Upper lobe of right lung (tissue), 1 donor: ENCODE measurements at regions not wholly inside any gene's neighbourhood (a gene's known extent, or its start where the extent isn't known, plus 50 kb on each side); places are given as distances from the start of the nearest gene placed in this dataset.

Experiments
- ATAC-seq: fragments of 200-7000 bp; cut with Tn5 transposase; one replicate; pipeline ENCODE4 v1.9.1; 2020; ENCODE audit warnings: mild to moderate bottlenecking, moderate library complexity
- DNase-seq: peaks from one replicate; pipeline ENCODE4 v3.0.0-alpha.2; 2020
- H3K27ac ChIP-seq: fragments of 200-600 bp; one replicate; pipeline ENCODE4 v1.8.0; 2022
- H3K27me3 ChIP-seq: fragments of 200-600 bp; one replicate; pipeline ENCODE4 v1.8.0; 2022; ENCODE audit warnings: mild to moderate bottlenecking
- H3K36me3 ChIP-seq: fragments of 200-600 bp; one replicate; pipeline ENCODE4 v1.8.0; 2022
- H3K4me1 ChIP-seq: fragments of 200-600 bp; one replicate; pipeline ENCODE4 v1.8.0; 2022
- H3K4me3 ChIP-seq: fragments of 200-600 bp; one replicate; pipeline ENCODE4 v1.8.0; 2022; ENCODE audit warnings: mild to moderate bottlenecking
- H3K9me3 ChIP-seq: fragments of 200-600 bp; one replicate; pipeline ENCODE4 v1.8.0; 2022
- intact Hi-C: fragments of 100-400 bp; cut with DNase I; formaldehyde crosslinking; loops from one replicate; pipeline ENCODE4 v1.11.0; 2022
- TF ChIP-seq, protein P1 (sequence below): fragments of 200-600 bp; IDR thresholded peaks from one replicate; pipeline ENCODE4 v1.8.0; 2022; ENCODE audit warnings: antibody characterized with exemption
- donor health status: DM: no; HTN: yes; CAD: no; lungs with severe emphysema.

DNA sequence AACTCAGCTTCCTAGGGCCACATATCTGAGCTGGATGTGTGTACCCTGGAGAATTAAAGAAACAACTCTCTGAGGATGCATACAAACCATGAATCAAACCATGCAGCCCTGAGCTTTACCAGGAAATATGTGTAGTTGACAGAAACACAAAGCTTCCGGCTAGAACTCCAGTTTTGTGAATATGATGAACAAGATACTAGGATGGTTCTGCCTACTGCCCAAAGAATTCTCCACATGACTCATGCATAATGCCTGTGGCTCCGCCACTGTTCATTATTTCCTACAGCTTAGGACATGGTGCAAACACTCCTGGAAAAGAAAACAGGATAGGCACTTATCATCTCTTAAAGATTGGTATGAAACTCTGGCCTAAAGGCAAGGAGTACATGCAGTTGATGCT lies 343.4 kb downstream of the DNAH5 start:
- intact Hi-C loops = no loop called here
- ATAC-seq (no peak), DNase-seq (no peak)
- Histone ChIP-seq H3K36me3 (no peaks in the 10 kb centered on the region), H3K4me3 (no peak overlapping the region), H3K4me1 (no peaks in the 10 kb centered on the region), H3K27me3 (no peaks in the 10 kb centered on the region), H3K9me3 (no peaks in the 10 kb centered on the region), H3K27ac (no peak overlapping the region)
- TF ChIP-seq, protein P1, sequence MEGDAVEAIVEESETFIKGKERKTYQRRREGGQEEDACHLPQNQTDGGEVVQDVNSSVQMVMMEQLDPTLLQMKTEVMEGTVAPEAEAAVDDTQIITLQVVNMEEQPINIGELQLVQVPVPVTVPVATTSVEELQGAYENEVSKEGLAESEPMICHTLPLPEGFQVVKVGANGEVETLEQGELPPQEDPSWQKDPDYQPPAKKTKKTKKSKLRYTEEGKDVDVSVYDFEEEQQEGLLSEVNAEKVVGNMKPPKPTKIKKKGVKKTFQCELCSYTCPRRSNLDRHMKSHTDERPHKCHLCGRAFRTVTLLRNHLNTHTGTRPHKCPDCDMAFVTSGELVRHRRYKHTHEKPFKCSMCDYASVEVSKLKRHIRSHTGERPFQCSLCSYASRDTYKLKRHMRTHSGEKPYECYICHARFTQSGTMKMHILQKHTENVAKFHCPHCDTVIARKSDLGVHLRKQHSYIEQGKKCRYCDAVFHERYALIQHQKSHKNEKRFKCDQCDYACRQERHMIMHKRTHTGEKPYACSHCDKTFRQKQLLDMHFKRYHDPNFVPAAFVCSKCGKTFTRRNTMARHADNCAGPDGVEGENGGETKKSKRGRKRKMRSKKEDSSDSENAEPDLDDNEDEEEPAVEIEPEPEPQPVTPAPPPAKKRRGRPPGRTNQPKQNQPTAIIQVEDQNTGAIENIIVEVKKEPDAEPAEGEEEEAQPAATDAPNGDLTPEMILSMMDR = no peak

DNA sequence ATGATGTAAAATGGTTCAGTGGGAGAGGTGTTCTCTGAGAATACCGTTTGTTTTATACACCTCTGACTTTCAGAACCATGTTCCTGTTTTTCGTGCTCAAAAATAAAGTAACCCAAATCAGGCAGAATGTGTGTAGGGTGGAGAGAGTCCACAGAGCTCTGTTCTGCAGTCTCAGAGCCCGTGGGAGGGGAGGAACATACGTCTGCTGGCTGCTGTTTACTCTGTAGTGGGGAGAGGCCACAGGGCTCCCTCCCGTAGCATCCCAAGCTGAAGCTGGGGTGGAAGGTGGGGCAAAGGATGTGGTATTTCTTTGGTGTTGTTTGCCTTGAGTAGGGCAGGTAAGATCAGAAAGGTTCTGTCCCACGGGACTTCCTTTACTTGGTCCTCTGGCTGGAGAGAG lies 348.5 kb downstream of the DNAH5 start:
- intact Hi-C loops = no loop called here
- ATAC-seq (no peak), DNase-seq (no peak)
- peaks cover 4% of the 10 kb centered on the region for H3K4me1 ChIP-seq
- H3K36me3 ChIP-seq = no peaks in the 10 kb centered on the region
- TF ChIP-seq, protein P1 = no peak
- H3K9me3 ChIP-seq = no peaks in the 10 kb centered on the region
- no peak overlapping the region for H3K27ac ChIP-seq
- no peak overlapping the region for H3K4me3 ChIP-seq
- H3K27me3 ChIP-seq = no peaks in the 10 kb centered on the region

GRCh38 chr5:13591621-13592020 lies 352.9 kb downstream of the DNAH5 start:
- Histone ChIP-seq H3K4me1 (peaks cover 4% of the 10 kb centered on the region), H3K27me3 (no peaks in the 10 kb centered on the region), H3K9me3 (no peaks in the 10 kb centered on the region), H3K4me3 (no peak overlapping the region), H3K36me3 (no peaks in the 10 kb centered on the region), H3K27ac (no peak overlapping the region)
- DNase-seq (no peak), ATAC-seq (peak; percentile 52)
- intact Hi-C loops = no loop called here
- TF ChIP-seq, protein P1 = no peak

GRCh38 chr5:13585324-13585723 lies 359.2 kb downstream of the DNAH5 start:
- H3K27ac ChIP-seq = no peak overlapping the region
- H3K36me3 ChIP-seq = no peaks in the 10 kb centered on the region
- no peak overlapping the region for H3K4me3 ChIP-seq
- ATAC-seq = no peak
- no peaks in the 10 kb centered on the region for H3K27me3 ChIP-seq
- intact Hi-C loops = no loop called here
- no peaks in the 10 kb centered on the region for H3K9me3 ChIP-seq
- TF ChIP-seq, protein P1 = no peak
- DNase-seq = no peak
- no peaks in the 10 kb centered on the region for H3K4me1 ChIP-seq

DNA sequence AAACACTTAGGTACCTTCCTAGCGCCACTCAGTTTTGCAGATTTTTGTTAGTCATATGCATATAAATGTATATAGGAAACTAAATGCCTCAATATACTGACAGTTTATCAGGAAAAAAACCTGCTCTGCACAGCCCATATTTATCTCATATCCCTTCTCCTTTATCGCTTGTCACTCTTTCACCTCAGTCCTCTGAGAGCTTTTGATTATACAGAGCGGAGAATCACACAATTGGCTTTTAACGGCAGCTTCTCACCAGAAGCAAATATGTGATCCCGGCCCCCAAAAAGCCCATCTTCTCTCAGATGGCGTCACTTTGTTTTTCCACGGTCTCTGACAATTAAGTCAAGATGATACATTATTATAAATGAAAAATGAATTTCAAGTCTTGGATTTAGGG lies 362.6 kb downstream of the DNAH5 start:
- intact Hi-C loops = no loop called here
- Histone ChIP-seq H3K9me3 (no peaks in the 10 kb centered on the region), H3K4me1 (no peaks in the 10 kb centered on the region), H3K36me3 (no peaks in the 10 kb centered on the region), H3K27ac (no peak overlapping the region), H3K27me3 (no peaks in the 10 kb centered on the region), H3K4me3 (no peak overlapping the region)
- ATAC-seq = no peak
- no peak for DNase-seq
- TF ChIP-seq, protein P1 = no peak

- no peak for DNase-seq
- Histone ChIP-seq H3K27ac (no peak overlapping the region), H3K36me3 (no peaks in the 10 kb centered on the region), H3K27me3 (no peaks in the 10 kb centered on the region), H3K4me1 (no peaks in the 10 kb centered on the region), H3K4me3 (no peak overlapping the region), H3K9me3 (no peaks in the 10 kb centered on the region)
- no peak for ATAC-seq
- TF ChIP-seq, protein P1 = no peak
- intact Hi-C loops = no loop called here
Observed at GRCh38 chr5:13581132-13581531, 363.4 kb downstream of the DNAH5 start.
